ENCODE measurements at regions not wholly inside any gene's neighbourhood (a gene's known extent, or its start where the extent isn't known, plus 50 kb on each side); places are given as distances from the start of the nearest gene placed in this dataset.

GRCh38 chrX:84721416-84721815 lies 219.2 kb upstream of the HDX start:
- TF ChIP-seq, protein P1, sequence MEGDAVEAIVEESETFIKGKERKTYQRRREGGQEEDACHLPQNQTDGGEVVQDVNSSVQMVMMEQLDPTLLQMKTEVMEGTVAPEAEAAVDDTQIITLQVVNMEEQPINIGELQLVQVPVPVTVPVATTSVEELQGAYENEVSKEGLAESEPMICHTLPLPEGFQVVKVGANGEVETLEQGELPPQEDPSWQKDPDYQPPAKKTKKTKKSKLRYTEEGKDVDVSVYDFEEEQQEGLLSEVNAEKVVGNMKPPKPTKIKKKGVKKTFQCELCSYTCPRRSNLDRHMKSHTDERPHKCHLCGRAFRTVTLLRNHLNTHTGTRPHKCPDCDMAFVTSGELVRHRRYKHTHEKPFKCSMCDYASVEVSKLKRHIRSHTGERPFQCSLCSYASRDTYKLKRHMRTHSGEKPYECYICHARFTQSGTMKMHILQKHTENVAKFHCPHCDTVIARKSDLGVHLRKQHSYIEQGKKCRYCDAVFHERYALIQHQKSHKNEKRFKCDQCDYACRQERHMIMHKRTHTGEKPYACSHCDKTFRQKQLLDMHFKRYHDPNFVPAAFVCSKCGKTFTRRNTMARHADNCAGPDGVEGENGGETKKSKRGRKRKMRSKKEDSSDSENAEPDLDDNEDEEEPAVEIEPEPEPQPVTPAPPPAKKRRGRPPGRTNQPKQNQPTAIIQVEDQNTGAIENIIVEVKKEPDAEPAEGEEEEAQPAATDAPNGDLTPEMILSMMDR (IDR thresholded peaks at IDR 0.05; ENCODE audit: low read depth, low read length), result no peak
- TF ChIP-seq EZH2phosphoT487 (IDR thresholded peaks at IDR 0.05; ENCODE audit: low read depth), result no peak

All from OCI-LY3 (cell line).